ENCODE measurements at regions not wholly inside any gene's neighbourhood (a gene's known extent, or its start where the extent isn't known, plus 50 kb on each side); places are given as distances from the start of the nearest gene placed in this dataset.

GRCh38 chr2:172169611-172170010, 66.9 kb upstream of the DLX2 start:
- BruUV-seq (replicated peaks), result no TSS peak
- Histone ChIP-seq H4K20me1 (ENCODE audit: insufficient read depth) (no peaks in the 10 kb centered on the region), H3K4me1 (ENCODE audit: control insufficient read depth in 1 of 2, insufficient read depth in 2 of 2, low read length in 2 of 2) (peaks cover 5 to 12% of the 10 kb centered on the region in 2 experiments), H3K4me2 (ENCODE audit: low read length) (no peak overlapping the region), H3K9ac (ENCODE audit: low read length) (no peak overlapping the region), H3K9me2 (ENCODE audit: insufficient read depth) (no peaks in the 10 kb centered on the region), H3K79me2 (ENCODE audit: insufficient read depth, low read length) (no peaks in the 10 kb centered on the region), H3K36me3 (ENCODE audit: control insufficient read depth in 1 of 2, insufficient read depth in 2 of 2, low read length in 2 of 2) (no peaks in the 10 kb centered on the region), H3K27me3 (ENCODE audit: insufficient read depth, low read length) (no peaks in the 10 kb centered on the region), H3K27ac (ENCODE audit: low read depth, low read length) (no peak overlapping the region), H2AFZ (ENCODE audit: low read depth, low read length, poor library complexity, severe bottlenecking) (no peak overlapping the region), H3K4me3 (replicated peaks in 1 of 2; ENCODE audit: low read depth in 1 of 2, low read length in 2 of 2) (no peak overlapping the region), H3K9me3 (ENCODE audit: control insufficient read depth in 1 of 2, insufficient read depth in 1 of 2, low read depth in 1 of 2, low read length in 2 of 2) (no peaks in the 10 kb centered on the region)
- TF ChIP-seq SIN3A (IDR thresholded peaks at IDR 0.05; ENCODE audit: low read depth) (no peak), ELF1 (IDR thresholded peaks at IDR 0.05; ENCODE audit: borderline replicate concordance, low read depth) (no peak), ZBTB33 (IDR thresholded peaks at IDR 0.05; ENCODE audit: extremely low read depth, insufficient replicate concordance, low read length) (no peak), MAX (IDR thresholded peaks at IDR 0.05) (no peak), EZH2 (IDR thresholded peaks at IDR 0.05) (no peak), CTCF (IDR thresholded peaks at IDR 0.05 in 2 of 3, conservative IDR thresholded peaks at IDR 0.05 in 1 of 3; ENCODE audit: borderline replicate concordance in 1 of 3, insufficient read depth in 1 of 3, low read depth in 2 of 3, low read length in 2 of 3) (no peak), EGR1 (IDR thresholded peaks at IDR 0.05; ENCODE audit: low read depth) (no peak)
- ChIA-PET POLR2A (no interaction called here), CTCF (interaction anchor here (6.8 kb wide), 1 partner anchor 292 kb away, joined by 73 read pairs; no protein-coding TSS in a partner anchor), RAD21 (ENCODE audit: low non-redundant PET in 1 of 2, low total read pairs in 2 of 2, uncharacterized antibody in 2 of 2, unreplicated experiment in 2 of 2) (no interaction called here)
- ATAC-seq, result no peak
- intact Hi-C loops (cut with micrococcal nuclease), result no loop called here
- DNase-seq (ENCODE audit: low read depth, low spot score), result no peak

Data from HCT116 (cell line).